ENCODE measurements at regions not wholly inside any gene's neighbourhood (a gene's known extent, or its start where the extent isn't known, plus 50 kb on each side); places are given as distances from the start of the nearest gene placed in this dataset.
A peak's percentile ranks its signal among the peaks of the same experiment; 100 is the strongest.

DNA sequence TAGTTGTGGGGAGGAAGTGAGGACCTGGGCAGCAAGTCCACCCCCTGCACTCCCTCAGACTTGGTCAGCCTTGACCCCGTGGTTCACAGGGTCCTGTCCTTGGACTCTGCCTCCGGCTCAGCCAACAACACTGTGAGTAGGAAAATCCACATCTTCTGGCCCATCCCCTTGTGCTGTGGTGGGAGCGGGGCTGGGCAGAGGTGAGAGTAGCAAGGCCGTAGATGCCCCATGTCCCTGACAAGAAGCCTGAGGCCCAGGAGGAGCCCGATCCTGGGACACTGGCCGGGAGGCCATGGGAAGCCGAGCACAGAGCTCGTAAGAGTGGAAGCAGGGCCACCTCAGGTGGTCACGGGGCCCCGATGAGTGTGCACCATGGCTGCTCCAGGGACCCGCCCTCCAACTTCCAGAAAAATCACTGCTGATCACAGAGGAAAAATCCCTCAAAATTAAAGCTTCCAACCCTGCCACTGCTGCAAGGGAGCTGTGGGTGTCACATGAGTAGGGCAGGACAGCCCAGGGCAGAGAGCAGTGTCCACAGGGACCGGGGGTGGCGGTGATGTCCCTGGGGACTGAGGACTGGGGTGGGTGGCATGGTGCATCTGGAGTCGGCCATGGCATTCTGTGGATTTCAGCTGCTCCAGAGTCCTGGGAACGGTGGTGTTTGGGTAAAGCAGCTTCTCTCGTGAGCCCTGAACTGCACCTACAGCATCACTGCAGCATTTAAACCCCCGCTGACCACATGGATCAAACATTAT, 189.4 kb downstream of the DLL1 start:
- DNase-seq (ENCODE audit: insufficient read length, low spot score) = no peak
- FAIRE-seq = no peak

DNA sequence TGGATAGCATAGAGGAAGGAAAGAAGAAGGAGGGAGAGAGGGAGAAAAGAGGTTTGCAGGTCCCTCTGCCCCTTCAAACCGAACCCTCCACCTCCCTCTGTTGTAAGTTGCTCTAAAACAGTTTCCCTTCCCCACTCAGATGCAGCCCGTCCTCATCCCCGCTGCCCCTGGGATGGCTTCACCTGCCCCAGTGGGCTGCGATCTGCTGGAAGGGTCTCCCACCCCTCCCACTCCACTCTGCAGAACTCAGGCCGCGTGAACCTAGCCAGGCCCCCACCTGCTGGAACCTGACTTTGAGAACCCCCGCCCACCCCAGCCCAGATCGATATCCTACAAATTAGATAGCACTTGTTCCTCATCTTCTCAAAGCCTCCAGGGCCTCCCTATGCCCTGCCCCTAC, 190.8 kb downstream of the DLL1 start:
- DNase-seq (ENCODE audit: insufficient read length, low spot score) (no peak), FAIRE-seq (no peak)

DNA sequence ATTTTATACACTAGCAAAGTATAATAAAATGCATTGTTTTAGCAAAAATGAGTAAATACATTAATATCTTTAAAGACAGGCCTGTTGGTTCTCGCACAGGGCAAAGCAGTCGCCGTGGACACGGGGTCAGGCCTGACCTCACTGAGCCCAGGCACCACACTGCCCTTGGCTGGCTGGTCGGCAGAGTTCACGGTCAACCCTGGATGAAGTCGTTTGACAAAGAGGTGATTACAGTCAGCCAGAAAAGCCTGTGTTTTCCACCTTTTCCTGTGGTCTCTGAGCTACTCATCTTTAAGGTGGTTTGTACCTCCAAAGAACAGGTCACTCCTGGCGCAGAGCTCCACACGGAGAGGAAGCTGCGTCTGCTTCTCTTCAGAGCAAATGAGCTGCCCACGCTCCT, 191.5 kb downstream of the DLL1 start:
- DNase-seq (ENCODE audit: insufficient read length, low spot score) (no peak), FAIRE-seq (no peak)

DNA sequence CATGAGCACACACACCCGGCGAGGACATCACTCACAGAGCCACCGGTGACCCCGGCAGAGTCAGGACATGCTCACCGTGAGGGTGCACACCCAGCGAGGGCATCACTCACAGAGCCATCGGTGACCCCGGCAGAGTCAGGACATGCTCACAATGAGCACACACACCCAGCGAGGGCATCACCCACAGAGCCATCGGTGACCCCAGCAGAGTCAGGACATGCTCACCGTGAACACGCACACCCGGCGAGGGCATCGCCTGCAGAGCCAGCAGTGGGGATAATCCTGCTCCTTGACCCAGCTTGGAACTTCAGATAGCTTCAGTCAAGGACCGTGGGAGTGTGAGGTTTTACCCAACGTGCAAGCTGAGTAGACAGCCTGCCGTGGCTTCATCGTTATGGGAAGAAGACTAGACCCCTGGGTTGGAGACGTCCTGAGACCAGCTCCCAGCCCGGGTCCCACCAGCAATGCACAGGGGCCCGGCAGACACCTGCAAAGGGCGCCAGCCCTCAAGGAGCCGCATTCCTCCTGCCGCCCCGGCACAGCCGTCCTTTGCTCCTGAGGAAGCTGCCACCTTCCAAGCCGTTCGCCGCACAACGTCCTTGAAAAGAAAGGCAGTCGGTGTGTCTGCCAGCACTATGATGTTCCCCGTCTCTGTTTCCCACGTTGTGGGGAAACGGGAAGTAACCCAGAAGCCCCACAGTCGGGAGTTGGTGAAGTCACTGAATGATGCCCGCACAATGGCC, 192.3 kb downstream of the DLL1 start:
- FAIRE-seq (no peak), DNase-seq (ENCODE audit: insufficient read length, low spot score) (no peak)

DNA sequence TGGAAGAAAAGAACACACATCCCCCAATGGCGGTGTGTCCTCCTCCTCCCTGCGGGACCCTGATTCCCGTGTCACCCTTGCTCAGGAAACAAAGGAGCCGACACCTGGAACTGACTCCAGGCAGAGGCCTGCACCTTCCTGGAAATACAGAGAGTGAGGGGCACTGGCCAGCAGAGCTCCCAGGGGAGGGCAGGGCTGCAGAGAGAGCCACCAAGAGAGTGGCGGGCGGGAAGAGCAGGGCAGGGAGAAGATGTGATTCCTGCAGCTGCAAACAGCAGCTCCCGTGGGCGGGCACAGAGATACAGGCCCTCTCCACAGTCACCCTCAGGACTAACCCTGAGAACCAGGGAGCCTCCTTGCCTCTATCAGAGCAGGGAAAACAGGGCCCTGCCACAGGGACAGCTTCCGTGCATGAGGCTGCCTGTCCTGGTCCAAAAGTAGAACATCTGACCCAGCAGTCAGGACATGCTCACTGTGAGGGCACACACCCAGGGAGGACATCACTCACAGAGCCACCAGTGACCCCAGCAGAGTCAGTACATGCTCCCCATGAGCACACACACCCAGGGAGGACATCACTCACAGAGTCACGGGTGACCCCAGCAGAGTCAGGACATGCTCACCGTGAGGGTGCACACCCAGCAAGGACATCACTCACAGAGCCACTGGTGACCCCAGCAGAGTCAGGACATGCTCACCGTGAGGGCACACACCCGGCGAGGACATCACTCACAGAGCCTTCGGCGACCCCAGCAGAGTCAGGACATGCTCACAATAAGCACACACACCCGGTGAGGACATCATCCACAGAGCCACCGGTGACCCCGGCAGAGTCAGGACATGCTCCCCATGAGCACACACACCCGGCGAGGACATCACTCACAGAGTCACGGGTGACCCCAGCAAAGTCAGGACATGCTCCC, 193.1 kb downstream of the DLL1 start:
- FAIRE-seq (no peak), DNase-seq (ENCODE audit: insufficient read length, low spot score) (no peak)

DNA sequence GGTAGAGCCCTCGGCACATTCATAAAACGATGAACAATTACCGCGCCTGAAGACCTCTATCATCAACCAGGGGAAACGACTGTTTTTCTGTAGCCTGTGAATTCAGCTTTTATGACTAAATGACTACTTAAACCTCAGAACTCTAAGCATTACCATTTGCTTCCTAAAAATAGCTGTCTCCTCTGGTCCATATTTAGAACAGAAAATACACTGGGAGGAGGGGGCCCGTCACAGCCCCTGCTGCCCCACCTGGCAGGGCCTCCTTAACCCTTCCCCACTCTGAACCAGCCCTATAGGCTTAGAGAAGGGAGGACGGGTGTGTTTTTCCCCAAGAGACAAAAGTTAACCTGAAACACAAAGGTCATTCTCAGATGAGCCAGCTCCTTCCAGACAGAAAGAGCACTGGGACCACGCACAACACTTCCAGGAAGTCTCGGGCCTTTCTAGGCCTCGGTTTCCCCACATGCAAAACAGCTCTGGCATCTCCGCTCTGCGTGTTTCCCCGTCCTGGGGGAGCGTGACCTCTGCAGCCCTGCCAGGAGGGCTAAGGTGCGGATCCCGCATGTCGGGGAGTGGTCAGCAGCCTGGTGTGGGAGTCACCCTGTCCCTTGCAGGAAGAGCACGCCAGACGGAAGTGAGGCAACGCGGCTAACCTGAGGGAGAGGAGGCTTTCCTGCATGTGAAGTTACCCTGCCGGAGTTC, 193.9 kb downstream of the DLL1 start:
- DNase-seq (ENCODE audit: insufficient read length, low spot score) = no peak
- FAIRE-seq = no peak

DNA sequence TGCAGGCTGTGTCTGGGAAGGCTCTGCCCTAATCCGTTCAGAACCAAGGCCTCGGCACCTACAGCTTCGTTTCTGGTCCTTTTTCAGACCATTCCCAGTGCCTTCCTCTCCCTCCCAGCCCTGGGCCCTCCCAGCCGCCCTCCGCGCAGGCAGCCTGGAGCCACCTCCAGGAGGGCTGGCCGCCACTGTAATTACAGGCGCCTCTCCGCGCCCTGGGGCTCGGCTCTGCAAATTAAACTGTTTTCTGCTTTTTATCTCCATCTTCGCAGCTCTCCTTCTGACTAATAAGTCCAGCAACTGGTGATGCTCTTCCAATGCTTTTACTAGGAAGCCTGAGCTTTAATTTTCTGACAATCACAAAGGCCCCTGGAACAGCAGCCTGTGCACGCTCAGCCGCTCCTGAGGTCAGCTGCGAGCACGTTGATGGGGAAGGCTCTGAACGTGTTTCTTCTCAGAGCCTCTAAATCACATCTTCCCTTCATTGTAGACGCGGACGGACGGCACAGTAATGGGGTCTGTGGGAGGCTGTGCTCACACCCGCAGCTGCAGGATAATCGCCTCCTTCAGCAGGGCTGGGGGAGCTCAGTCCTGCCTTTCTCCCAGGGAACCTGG, 194.6 kb downstream of the DLL1 start:
- DNase-seq (ENCODE audit: insufficient read length, low spot score) (no peak), FAIRE-seq (no peak)

DNA sequence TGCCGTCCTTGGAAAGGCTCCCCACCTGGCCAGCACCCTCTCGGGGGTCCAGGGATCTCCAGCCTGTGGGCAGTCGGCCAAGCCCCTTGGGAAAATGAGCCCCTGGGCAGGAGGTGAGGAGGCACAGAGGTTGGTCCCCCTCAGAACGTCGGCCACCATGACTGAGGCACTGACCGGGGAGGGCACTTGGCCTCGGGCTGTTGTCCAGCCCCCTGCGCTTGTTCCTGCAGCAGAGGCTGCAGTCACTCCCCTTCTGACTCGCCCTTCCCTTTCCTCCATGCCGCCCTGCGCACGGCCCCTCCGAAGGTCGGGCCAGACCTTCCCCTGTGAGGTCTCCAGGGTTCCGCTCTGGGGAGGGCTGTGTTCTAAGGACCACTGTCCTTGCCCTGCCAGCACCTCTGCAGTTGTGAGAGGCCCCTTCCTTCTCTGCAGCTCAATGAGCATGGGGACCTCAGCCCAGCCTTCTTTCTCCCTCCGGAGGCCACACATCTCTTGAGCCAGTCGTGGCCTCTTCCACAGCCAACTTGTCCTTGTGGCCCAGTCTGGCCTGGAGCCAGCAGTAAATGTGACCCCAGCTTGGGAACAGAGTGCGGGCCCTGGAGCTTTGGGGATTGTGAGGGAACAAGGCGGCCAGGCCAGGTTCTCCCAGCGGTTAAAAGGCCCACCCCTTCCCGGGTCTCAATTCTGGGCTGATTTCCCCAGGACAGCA, 195.5 kb downstream of the DLL1 start:
- FAIRE-seq (no peak), DNase-seq (ENCODE audit: insufficient read length, low spot score) (no peak)

DNA sequence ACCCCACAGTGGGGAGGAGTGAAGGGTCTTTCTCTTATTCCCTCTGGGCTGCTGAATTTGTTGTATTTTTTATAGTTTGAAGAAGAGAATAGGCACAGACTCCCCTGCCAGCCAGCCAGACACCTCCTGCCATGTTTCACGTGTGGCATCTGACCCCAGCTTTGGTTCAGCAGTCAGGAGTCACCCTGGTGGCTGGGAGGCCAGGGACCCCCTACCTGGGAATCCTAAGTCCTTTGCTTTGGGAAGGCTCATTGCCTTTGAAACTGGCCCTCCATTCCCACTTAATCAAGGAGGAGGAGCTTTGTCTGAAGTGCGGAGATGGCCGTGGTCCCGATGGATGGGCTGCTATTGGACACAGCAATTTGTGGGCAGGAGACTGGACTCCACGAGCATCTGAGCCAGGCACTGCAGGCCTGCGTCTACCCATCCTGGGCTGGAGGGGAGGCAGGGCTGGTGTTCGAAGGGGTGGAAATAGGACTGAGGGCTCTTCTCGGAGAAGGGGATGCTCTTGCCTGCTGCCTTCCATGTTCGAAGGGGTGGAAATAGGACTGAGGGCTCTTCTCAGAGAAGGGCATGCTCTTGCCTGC, 196.1 kb downstream of the DLL1 start:
- DNase-seq (ENCODE audit: insufficient read length, low spot score) (no peak), FAIRE-seq (no peak)

DNA sequence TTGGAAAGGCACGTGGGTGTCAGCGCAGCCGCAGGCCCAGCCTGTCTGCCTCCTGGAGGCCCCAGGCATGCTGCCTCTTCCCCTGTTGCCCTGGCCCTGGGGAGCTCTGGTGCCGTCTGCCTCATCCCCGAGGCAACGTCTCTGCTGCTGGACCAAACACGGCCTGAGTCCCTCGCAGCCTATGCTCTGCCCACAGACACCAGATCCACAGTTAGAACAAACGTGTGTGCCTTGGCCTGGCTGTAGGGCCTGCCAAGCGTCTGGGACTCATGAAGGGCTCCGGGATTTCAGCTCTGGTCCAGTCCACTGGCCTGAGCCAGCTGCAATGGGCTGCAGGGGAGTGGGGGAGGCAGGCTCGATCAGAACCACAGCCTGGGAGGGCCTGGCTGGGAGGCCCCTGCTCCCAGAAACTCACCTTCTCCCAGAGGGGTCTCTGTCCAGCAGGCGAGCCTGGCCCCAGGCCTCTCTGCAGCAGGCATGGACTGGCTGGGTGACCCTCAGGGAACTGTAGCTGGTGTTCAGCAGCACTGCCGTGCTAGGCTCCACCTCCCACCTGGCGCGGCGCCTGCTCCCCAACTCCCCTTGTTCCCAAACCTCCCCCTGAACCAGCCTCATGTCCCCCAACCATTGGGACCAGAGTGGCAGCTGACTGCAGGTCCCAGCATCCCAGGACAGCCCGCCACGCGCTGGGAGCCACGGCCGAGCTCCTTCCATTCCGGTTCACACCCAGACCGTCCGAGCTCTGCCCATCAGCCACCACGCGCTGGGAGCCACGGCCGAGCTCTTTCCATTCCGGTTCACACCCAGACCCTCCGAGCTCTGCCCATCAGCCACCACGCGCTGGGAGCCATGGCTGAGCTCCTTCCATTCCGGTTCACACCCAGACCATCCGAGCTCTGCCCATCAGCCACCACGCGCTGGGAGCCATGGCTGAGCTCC, 197.0 kb downstream of the DLL1 start:
- no peak for FAIRE-seq
- no peak for DNase-seq (ENCODE audit: insufficient read length, low spot score)

DNA sequence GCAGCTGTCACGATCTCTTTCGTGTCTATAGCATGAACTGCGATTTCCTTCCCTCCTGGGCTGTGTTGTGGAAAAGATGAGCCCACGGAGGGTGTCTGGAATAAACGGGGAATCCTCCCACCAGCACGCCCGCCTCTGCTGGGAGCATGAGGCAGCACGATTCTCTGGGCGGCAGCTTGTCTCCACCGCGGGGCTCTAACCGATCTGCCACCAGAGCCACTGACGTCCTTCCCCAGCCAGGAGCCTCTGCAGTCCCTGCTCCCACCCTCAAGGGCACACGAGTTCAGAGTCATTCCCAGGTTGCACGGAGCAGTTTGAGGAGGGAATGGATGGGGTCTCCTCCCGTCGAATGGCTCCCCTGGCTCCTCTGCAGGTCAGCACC, 197.6 kb downstream of the DLL1 start:
- FAIRE-seq (no peak), DNase-seq (ENCODE audit: insufficient read length, low spot score) (no peak)

DNA sequence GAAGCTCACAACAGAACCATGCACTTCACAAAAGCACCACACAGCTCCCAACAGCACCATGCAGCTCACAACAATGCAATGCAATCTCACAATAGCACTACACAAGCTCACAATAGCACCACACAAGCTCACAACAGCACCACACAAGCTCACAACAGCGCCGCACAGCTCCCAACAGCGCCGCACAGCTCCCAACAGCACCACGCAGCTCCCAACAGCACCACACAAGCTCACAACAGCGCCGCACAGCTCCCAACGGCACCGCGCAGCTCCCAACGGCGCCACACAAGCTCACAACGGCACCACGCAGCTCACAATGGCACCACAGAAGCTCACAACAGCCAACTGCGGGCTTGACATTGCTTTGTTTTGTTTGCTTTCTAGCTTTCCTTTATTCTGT, 198.1 kb downstream of the DLL1 start:
- no peak for FAIRE-seq
- no peak for DNase-seq (ENCODE audit: insufficient read length, low spot score)

DNA sequence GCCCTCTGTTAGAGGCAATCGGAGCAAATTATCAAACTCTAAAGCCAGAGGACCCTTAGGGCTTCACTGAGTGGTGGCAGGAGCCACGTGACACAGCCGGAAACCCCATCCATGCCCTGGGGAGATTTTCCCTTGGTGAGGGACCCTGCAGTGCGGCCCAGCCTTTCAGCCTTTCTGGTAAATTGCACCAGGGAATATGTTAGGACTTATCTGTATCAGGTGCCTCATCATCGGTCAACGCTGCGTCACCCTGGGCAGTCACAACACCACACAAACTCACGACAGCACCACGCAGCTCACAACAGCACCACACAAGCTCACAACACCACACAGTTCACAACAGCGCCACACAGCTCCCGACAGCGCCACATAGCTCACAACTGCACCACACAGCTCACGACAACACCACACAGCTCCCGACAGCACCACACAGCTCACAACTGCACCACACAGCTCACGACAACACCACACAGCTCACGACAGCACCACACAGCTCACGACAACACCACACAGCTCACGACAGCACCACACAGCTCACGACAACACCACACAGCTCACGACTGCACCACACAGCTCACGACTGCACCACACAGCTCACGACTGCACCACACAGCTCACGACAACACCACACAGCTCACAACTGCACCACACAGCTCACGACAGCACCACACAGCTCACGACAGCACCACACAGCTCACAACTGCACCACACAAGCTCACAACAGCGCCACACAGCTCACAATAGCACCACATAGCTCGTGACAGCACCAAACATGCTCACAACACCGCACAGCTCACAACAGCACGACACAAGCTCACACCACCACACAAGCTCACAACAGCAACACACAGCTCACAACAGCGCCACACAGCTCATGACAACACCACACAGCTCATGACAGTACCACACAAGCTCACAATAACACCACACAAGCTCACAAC, 199.0 kb downstream of the DLL1 start:
- DNase-seq (ENCODE audit: insufficient read length, low spot score) (no peak), FAIRE-seq (no peak)

DNA sequence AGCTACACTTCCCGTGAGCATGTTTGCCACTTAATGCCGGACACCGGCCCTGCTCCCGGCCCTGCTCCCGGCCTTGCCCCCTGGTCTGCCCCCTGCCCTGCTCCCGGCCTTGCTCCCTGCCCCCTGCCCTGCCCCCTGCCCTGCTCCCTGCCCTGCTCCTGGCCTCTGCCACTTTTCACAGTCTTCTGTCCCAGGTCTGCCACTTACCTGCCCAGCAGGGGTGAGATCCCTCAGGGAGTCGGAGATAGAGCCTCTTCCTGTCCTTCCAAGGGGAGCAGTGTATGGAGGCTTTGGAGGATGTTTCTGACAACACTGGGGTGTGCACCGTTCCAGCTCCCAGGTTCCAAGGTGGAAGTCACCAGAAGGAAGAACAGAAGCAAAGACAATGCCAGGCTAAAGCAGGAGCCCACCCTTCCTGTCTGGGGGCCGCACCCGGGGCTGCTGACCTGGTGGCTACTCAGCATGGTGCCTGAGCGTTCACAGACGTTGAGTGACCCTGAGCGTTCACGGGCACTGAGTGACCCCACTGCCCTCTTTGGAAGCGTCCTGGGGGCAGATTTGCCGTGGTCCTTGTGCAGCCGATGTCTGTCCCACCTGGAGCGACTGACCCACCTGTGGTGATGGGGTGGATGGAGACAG, 199.8 kb downstream of the DLL1 start:
- no peak for DNase-seq (ENCODE audit: insufficient read length, low spot score)
- no peak for FAIRE-seq

DNA sequence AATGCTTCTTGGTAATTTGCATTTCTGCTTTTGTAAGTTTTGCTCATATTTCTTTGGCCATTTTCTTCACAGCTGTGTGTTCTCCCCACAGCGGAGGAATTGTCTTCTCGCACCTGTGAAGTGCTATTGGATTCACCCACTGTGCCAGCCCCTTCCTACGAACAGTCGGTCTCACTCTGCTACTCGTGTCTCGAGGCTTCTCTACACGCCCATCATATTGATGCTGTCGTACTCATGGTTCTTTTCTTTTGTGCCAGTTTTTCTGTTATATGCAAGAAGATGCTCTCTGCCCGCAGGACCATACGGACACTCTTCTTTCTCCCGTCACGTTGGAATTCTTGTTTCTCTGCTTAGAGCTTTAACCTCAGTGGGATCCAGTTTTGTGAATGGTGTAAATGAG, 200.3 kb downstream of the DLL1 start:
- no peak for FAIRE-seq
- no peak for DNase-seq (ENCODE audit: insufficient read length, low spot score)

DNA sequence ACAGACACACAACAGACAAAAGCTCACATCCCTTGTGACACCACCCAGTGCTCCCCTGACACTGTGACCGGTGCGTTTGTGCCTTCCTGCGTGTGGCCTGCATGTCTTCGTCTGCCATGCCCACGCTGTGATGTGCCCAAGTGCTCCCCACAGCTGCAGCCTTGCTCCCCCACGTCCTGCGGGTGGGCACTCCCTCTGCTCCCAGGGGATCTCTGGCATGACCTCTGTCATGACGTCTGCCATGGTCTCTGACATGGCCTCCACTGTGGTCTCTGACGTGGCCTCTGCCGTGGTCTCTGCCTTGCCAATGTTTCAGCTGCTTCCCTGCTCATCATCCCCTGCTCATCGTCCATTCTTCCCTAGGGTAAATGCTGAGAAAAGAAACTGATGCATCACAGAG, 200.9 kb downstream of the DLL1 start:
- no peak for FAIRE-seq
- no peak for DNase-seq (ENCODE audit: insufficient read length, low spot score)

DNA sequence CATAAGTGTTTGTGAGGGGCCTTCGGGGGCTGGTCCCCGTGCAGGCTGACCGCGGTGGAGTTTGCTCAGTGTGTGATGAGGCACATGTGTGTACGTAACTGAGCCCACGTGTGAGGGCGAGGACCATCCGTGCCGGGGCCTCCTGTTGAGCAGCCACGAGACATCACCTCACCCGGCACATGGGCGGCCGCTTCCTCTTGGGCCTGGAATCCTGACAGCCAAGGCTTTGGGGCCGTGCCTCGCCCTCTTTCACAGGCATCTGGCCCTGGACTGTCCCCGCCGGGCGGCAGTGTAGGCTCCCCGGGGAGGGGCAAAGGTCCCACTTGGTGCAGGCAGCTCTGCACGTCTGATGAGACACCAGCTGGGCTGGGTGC, 202.3 kb downstream of the DLL1 start:
- no peak for FAIRE-seq
- peak; percentile 28 for DNase-seq (ENCODE audit: insufficient read length, low spot score)
